T47D (cell line): ENCODE measurements at regions not wholly inside any gene's neighbourhood (a gene's known extent, or its start where the extent isn't known, plus 50 kb on each side); places are given as distances from the start of the nearest gene placed in this dataset.

Experiments
- DNase-seq, 2 experiments: peaks; one replicate each; pipeline versions ENCODE4 v3.0.0 to v3.0.0-alpha.2; 2011 to 2012; ENCODE audit warnings: low read depth in 1 of 2, low spot score in 1 of 2
- JUND ChIP-seq: IDR thresholded peaks from 2 replicates; pipeline ENCODE4 v1.6.1; 2012; ENCODE audit warnings: low read depth
- in situ Hi-C: cut with HindIII; loops from 2 replicates; pipeline ENCODE4 v1.10.0; 2016; ENCODE audit warnings: low sequenced_read_pairs, low pct_unique_long_range_greater_than_20kb

- in situ Hi-C loops: no loop called here
- DNase-seq: no peak
- no peak for TF ChIP-seq JUND
Measured at GRCh38 chr1:182003953-182004586, 57.4 kb downstream of the ZNF648 start.

GRCh38 chr1:182003025-182003725 lies 58.3 kb downstream of the ZNF648 start:
- in situ Hi-C loops: no loop called here
- no peak for DNase-seq
- no peak for TF ChIP-seq JUND

- in situ Hi-C loops: no loop called here
- no peak for TF ChIP-seq JUND
- no peak for DNase-seq
Measured at GRCh38 chr1:182002570-182002969, 58.9 kb downstream of the ZNF648 start.

GRCh38 chr1:181998858-181999257 lies 62.7 kb downstream of the ZNF648 start:
- no peak for DNase-seq
- in situ Hi-C loops: no loop called here
- TF ChIP-seq JUND: no peak

- in situ Hi-C loops: no loop called here
- DNase-seq: no peak
- TF ChIP-seq JUND: no peak
Measured at GRCh38 chr1:181992072-181992471, 69.4 kb downstream of the ZNF648 start.

GRCh38 chr1:181990728-181991127 lies 70.8 kb downstream of the ZNF648 start:
- in situ Hi-C loops: no loop called here
- no peak for DNase-seq
- no peak for TF ChIP-seq JUND

- in situ Hi-C loops: no loop called here
- TF ChIP-seq JUND: no peak
- no peak for DNase-seq
Measured at GRCh38 chr1:181989261-181989920, 72.1 kb downstream of the ZNF648 start.

- in situ Hi-C loops: no loop called here
- DNase-seq: no peak
- no peak for TF ChIP-seq JUND
Measured at GRCh38 chr1:181987996-181988395, 73.5 kb downstream of the ZNF648 start.

GRCh38 chr1:181987334-181987895 lies 74.1 kb downstream of the ZNF648 start:
- TF ChIP-seq JUND: no peak
- in situ Hi-C loops: no loop called here
- no peak for DNase-seq

- DNase-seq: no peak
- in situ Hi-C loops: no loop called here
- no peak for TF ChIP-seq JUND
Measured at GRCh38 chr1:181986907-181987305, 74.6 kb downstream of the ZNF648 start.

GRCh38 chr1:181985936-181986906 lies 75.3 kb downstream of the ZNF648 start:
- DNase-seq: no peak
- no peak for TF ChIP-seq JUND
- in situ Hi-C loops: no loop called here

- TF ChIP-seq JUND: no peak
- in situ Hi-C loops: no loop called here
- DNase-seq: no peak
Measured at GRCh38 chr1:181985281-181985680, 76.2 kb downstream of the ZNF648 start.
